ENCODE measurements at regions not wholly inside any gene's neighbourhood (a gene's known extent, or its start where the extent isn't known, plus 50 kb on each side); places are given as distances from the start of the nearest gene placed in this dataset.

- TF ChIP-seq EZH2 (IDR thresholded peaks at IDR 0.05) = no peak
- TF ChIP-seq POLR2AphosphoS5 (IDR thresholded peaks at IDR 0.05; ENCODE audit: borderline replicate concordance, low read depth, low read length) = no peak
- no peak for TF ChIP-seq FOXP2 (optimal IDR thresholded peaks at IDR 0.05; ENCODE audit: control extremely low read depth, extremely low read length, insufficient read depth)
- Histone ChIP-seq H3K9me3 (ENCODE audit: low read depth, low read length) (no peaks in the 10 kb centered on the region), H3K4me3 (no peak overlapping the region), H3K9ac (ENCODE audit: insufficient read length) (no peak overlapping the region), H3K27ac (no peak overlapping the region), H3K36me3 (ENCODE audit: insufficient read depth, low read length) (no peaks in the 10 kb centered on the region)
- DNase-seq (ENCODE audit: low read depth, low spot score) = no peak
Observed at GRCh38 chr4:177077095-177077971, 232.3 kb upstream of the NEIL3 start.

DNA sequence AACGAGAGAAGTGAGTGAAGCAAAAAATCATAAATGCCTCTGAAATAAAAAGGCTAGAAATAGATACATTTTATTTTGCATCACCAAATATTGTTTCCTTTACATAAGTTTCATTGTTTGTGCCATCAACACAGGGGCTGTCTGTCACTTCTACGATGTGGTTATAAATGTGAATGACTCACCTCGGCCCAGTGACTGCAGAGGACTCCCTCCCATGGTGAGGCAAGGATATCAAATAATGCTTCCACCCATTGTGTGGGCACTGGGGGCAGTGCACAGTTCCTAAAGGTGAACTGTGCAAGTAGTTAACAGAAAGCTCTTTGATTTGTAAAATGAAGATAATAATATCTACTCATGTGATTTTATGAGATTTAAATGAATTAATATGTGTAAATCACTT lies 230.3 kb upstream of the NEIL3 start:
- Histone ChIP-seq H3K9ac (ENCODE audit: insufficient read length) (no peak overlapping the region), H3K27ac (no peak overlapping the region), H3K9me3 (ENCODE audit: low read depth, low read length) (no peaks in the 10 kb centered on the region), H3K36me3 (ENCODE audit: insufficient read depth, low read length) (no peaks in the 10 kb centered on the region), H3K4me3 (no peak overlapping the region)
- no peak for DNase-seq (ENCODE audit: low read depth, low spot score)
- no peak for TF ChIP-seq FOXP2 (optimal IDR thresholded peaks at IDR 0.05; ENCODE audit: control extremely low read depth, extremely low read length, insufficient read depth)
- no peak for TF ChIP-seq EZH2 (IDR thresholded peaks at IDR 0.05)
- no peak for TF ChIP-seq POLR2AphosphoS5 (IDR thresholded peaks at IDR 0.05; ENCODE audit: borderline replicate concordance, low read depth, low read length)

DNA sequence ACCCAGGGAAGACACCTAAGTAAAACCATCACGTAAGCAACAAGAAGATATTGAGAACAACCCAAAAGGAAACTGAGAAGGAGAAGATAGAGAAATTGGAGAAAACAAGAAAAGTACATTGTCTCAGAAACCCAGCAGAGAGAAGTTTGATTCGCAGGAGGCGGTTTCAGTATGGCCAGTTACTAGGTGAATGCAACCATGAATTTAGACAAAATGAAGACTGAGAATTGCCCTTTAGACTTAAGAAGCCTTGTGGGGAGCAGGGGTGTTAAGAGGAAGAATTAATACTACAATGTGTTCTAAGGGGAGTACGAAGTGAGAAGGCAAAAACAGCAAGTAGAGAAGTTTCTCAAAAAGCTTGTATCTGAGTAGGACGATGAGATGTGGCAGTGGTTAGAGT lies 229.3 kb upstream of the NEIL3 start:
- Histone ChIP-seq H3K9ac (ENCODE audit: insufficient read length) (no peak overlapping the region), H3K9me3 (ENCODE audit: low read depth, low read length) (no peaks in the 10 kb centered on the region), H3K27ac (no peak overlapping the region), H3K4me3 (no peak overlapping the region), H3K36me3 (ENCODE audit: insufficient read depth, low read length) (no peaks in the 10 kb centered on the region)
- TF ChIP-seq EZH2 (IDR thresholded peaks at IDR 0.05) = no peak
- TF ChIP-seq FOXP2 (optimal IDR thresholded peaks at IDR 0.05; ENCODE audit: control extremely low read depth, extremely low read length, insufficient read depth) = no peak
- no peak for TF ChIP-seq POLR2AphosphoS5 (IDR thresholded peaks at IDR 0.05; ENCODE audit: borderline replicate concordance, low read depth, low read length)
- no peak for DNase-seq (ENCODE audit: low read depth, low spot score)

GRCh38 chr4:177087060-177087459 lies 222.6 kb upstream of the NEIL3 start:
- Histone ChIP-seq H3K27ac (no peak overlapping the region), H3K4me3 (no peak overlapping the region), H3K9me3 (ENCODE audit: low read depth, low read length) (no peaks in the 10 kb centered on the region), H3K36me3 (ENCODE audit: insufficient read depth, low read length) (no peaks in the 10 kb centered on the region), H3K9ac (ENCODE audit: insufficient read length) (no peak overlapping the region)
- no peak for DNase-seq (ENCODE audit: low read depth, low spot score)
- TF ChIP-seq POLR2AphosphoS5 (IDR thresholded peaks at IDR 0.05; ENCODE audit: borderline replicate concordance, low read depth, low read length) (no peak), EZH2 (IDR thresholded peaks at IDR 0.05) (no peak), FOXP2 (optimal IDR thresholded peaks at IDR 0.05; ENCODE audit: control extremely low read depth, extremely low read length, insufficient read depth) (no peak)

DNA sequence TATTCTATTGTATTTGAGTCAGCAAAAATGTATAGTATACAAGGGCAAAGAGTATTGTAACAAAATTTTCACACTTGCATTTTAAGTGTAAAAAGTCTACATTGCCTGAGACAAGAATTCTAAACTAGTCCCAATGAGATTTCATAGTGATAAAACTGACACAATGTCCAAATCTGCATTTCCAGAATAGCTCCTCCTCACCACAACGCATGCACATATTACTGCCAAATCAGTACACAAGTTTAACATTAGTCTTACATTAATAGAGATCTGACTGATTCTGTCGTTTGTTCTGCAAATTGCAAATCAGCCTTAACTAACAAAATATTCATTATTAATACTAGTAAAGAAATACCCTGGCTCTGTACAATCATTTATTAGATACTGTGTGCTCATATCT lies 222.2 kb upstream of the NEIL3 start:
- no peak for DNase-seq (ENCODE audit: low read depth, low spot score)
- no peak overlapping the region for H3K4me3 ChIP-seq
- no peaks in the 10 kb centered on the region for H3K9me3 ChIP-seq (ENCODE audit: low read depth, low read length)
- no peaks in the 10 kb centered on the region for H3K36me3 ChIP-seq (ENCODE audit: insufficient read depth, low read length)
- H3K9ac ChIP-seq (ENCODE audit: insufficient read length) = no peak overlapping the region
- H3K27ac ChIP-seq = no peak overlapping the region
- TF ChIP-seq FOXP2 (optimal IDR thresholded peaks at IDR 0.05; ENCODE audit: control extremely low read depth, extremely low read length, insufficient read depth) (no peak), POLR2AphosphoS5 (IDR thresholded peaks at IDR 0.05; ENCODE audit: borderline replicate concordance, low read depth, low read length) (no peak), EZH2 (IDR thresholded peaks at IDR 0.05) (no peak)

GRCh38 chr4:177091515-177091914 lies 218.2 kb upstream of the NEIL3 start:
- Histone ChIP-seq H3K36me3 (ENCODE audit: insufficient read depth, low read length) (no peaks in the 10 kb centered on the region), H3K27ac (no peak overlapping the region), H3K9me3 (ENCODE audit: low read depth, low read length) (no peaks in the 10 kb centered on the region), H3K4me3 (no peak overlapping the region), H3K9ac (ENCODE audit: insufficient read length) (no peak overlapping the region)
- no peak for TF ChIP-seq FOXP2 (optimal IDR thresholded peaks at IDR 0.05; ENCODE audit: control extremely low read depth, extremely low read length, insufficient read depth)
- TF ChIP-seq EZH2 (IDR thresholded peaks at IDR 0.05) = no peak
- no peak for TF ChIP-seq POLR2AphosphoS5 (IDR thresholded peaks at IDR 0.05; ENCODE audit: borderline replicate concordance, low read depth, low read length)
- DNase-seq (ENCODE audit: low read depth, low spot score) = no peak

DNA sequence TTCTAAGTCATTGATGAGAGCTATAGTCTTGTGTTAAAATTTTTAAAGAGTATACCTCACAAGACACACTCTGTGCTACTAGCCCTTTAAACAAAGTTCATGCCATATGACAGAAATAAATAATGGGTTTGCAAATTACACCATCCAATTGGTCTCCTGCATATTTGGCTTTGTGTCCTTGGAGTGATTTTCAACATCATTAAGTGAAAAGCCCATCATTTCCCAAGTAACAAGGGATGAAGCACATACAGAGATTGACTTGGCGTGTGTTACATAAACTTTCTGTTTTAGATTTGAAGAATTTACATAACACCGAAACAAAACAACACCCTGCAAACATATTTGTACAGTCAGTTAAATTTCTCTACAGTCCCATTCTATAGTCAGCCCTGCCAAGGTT lies 216.9 kb upstream of the NEIL3 start:
- no peak overlapping the region for H3K4me3 ChIP-seq
- DNase-seq (ENCODE audit: low read depth, low spot score) = no peak
- no peak overlapping the region for H3K9ac ChIP-seq (ENCODE audit: insufficient read length)
- H3K36me3 ChIP-seq (ENCODE audit: insufficient read depth, low read length) = no peaks in the 10 kb centered on the region
- no peaks in the 10 kb centered on the region for H3K9me3 ChIP-seq (ENCODE audit: low read depth, low read length)
- TF ChIP-seq FOXP2 (optimal IDR thresholded peaks at IDR 0.05; ENCODE audit: control extremely low read depth, extremely low read length, insufficient read depth) (no peak), POLR2AphosphoS5 (IDR thresholded peaks at IDR 0.05; ENCODE audit: borderline replicate concordance, low read depth, low read length) (no peak), EZH2 (IDR thresholded peaks at IDR 0.05) (no peak)
- no peak overlapping the region for H3K27ac ChIP-seq

GRCh38 chr4:177093964-177094363 lies 215.7 kb upstream of the NEIL3 start:
- no peak for DNase-seq (ENCODE audit: low read depth, low spot score)
- Histone ChIP-seq H3K9ac (ENCODE audit: insufficient read length) (no peak overlapping the region), H3K4me3 (no peak overlapping the region), H3K36me3 (ENCODE audit: insufficient read depth, low read length) (no peaks in the 10 kb centered on the region), H3K27ac (no peak overlapping the region), H3K9me3 (ENCODE audit: low read depth, low read length) (no peaks in the 10 kb centered on the region)
- TF ChIP-seq FOXP2 (optimal IDR thresholded peaks at IDR 0.05; ENCODE audit: control extremely low read depth, extremely low read length, insufficient read depth) (no peak), EZH2 (IDR thresholded peaks at IDR 0.05) (no peak), POLR2AphosphoS5 (IDR thresholded peaks at IDR 0.05; ENCODE audit: borderline replicate concordance, low read depth, low read length) (no peak)
